ENCODE measurements at regions not wholly inside any gene's neighbourhood (a gene's known extent, or its start where the extent isn't known, plus 50 kb on each side); places are given as distances from the start of the nearest gene placed in this dataset.

DNA sequence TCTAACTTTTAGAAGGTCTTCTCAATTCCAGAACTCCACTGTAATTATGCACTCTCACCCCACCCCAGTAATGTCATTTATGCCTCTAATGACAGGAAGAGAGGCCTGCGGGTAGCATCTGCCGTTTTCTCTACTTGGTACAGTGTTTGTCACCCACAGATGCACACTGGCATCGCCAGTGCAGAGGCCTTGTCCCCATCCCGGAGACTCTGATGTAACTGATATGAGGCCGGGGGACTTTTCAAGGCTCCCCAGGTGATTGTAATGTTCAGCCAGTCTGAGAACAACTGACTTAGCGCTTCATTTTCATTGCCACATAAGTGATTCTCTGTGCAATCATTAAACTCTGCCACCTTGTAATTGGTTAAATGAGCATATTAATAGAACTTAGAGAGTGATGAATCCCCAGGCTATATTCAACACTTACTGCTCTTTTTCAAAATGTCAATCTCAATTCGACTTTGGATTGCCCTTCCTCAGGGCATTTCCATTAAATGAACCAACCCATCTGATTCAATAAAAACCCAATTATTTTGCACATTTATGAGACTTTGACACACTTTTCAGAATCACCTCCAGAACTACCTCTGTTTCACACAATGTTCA is 113.2 kb downstream of the HERPUD2 start:
- no peak overlapping the region for H3K4me3 ChIP-seq (ENCODE audit: low read depth, low read length)
- TF ChIP-seq, protein P1, sequence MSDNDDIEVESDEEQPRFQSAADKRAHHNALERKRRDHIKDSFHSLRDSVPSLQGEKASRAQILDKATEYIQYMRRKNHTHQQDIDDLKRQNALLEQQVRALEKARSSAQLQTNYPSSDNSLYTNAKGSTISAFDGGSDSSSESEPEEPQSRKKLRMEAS (IDR thresholded peaks at IDR 0.05; ENCODE audit: low read depth, low read length) = no peak
- TF ChIP-seq, protein P2, sequence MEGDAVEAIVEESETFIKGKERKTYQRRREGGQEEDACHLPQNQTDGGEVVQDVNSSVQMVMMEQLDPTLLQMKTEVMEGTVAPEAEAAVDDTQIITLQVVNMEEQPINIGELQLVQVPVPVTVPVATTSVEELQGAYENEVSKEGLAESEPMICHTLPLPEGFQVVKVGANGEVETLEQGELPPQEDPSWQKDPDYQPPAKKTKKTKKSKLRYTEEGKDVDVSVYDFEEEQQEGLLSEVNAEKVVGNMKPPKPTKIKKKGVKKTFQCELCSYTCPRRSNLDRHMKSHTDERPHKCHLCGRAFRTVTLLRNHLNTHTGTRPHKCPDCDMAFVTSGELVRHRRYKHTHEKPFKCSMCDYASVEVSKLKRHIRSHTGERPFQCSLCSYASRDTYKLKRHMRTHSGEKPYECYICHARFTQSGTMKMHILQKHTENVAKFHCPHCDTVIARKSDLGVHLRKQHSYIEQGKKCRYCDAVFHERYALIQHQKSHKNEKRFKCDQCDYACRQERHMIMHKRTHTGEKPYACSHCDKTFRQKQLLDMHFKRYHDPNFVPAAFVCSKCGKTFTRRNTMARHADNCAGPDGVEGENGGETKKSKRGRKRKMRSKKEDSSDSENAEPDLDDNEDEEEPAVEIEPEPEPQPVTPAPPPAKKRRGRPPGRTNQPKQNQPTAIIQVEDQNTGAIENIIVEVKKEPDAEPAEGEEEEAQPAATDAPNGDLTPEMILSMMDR (IDR thresholded peaks at IDR 0.05; ENCODE audit: low read depth, low read length) = no peak
- TF ChIP-seq POLR2A (IDR thresholded peaks at IDR 0.05; ENCODE audit: extremely low read depth, insufficient read length) (no peak), MYC (IDR thresholded peaks at IDR 0.05; ENCODE audit: low read depth, low read length) (no peak)
- DNase-seq (ENCODE audit: low read depth) = no peak

DNA sequence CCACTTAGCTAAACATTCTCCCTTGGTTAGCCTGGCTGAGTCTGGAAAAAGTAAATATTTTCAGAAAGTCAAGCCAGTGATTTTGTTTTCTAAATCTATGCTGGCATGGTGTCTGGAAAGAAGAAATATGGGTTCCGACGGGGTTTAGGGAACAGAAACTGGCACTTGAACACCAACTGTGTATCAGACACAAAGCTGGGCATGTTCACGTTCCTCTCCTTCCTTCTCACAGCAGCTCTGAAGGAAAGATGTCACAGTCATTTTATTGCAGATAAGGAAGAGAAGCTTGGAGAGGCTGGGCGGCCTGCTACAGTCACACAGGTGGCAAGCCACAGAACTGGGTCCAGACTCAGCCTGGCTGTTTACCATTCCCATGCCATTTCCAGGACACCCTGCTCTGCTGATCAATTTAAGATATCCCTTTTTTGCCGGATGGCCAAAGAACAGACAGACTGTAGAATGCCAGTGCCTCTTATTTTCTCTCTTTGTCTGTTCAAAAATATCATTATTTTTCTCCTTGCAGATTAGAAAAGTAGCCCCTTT is 118.8 kb downstream of the HERPUD2 start:
- no peak overlapping the region for H3K4me3 ChIP-seq (ENCODE audit: low read depth, low read length)
- DNase-seq (ENCODE audit: low read depth) = no peak
- TF ChIP-seq POLR2A (IDR thresholded peaks at IDR 0.05; ENCODE audit: extremely low read depth, insufficient read length) (no peak), MYC (IDR thresholded peaks at IDR 0.05; ENCODE audit: low read depth, low read length) (no peak)
- TF ChIP-seq, protein P2 (IDR thresholded peaks at IDR 0.05; ENCODE audit: low read depth, low read length) = no peak
- TF ChIP-seq, protein P1 (IDR thresholded peaks at IDR 0.05; ENCODE audit: low read depth, low read length) = no peak

DNA sequence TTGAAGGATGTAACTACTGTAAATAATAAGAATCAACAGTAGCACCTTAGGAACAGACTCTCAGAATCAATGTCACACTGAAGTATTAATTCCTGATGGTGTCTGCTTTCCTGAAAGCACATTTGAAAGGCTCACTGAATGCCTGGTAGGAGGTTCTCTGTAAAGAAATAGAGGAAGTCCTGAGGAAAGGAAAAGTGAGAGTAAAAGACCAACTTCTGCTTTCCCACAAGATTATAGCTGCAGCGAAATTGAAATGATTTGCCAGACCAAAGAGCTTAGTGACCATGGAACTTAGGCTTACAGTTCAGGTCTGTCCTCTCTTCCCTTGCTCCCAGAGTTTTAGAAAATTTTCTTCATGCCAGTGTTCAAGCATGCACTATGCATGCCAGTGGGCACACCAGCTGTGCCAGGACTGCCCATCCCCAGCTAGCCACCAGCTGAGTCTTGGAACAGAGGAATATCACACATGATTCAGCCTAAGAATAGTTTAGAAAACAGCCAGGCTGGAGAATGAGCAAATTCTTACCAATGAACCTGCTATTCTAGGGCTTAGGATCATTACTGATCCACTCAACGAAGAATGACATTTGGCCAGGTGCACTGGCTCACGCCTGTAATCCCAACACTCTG is 123.2 kb downstream of the HERPUD2 start:
- H3K4me3 ChIP-seq (ENCODE audit: low read depth, low read length) = no peak overlapping the region
- DNase-seq (ENCODE audit: low read depth) = peak; percentile 67
- TF ChIP-seq, protein P1 (IDR thresholded peaks at IDR 0.05; ENCODE audit: low read depth, low read length) = no peak
- no peak for TF ChIP-seq MYC (IDR thresholded peaks at IDR 0.05; ENCODE audit: low read depth, low read length)
- TF ChIP-seq, protein P2 (IDR thresholded peaks at IDR 0.05; ENCODE audit: low read depth, low read length) = no peak
- TF ChIP-seq POLR2A (IDR thresholded peaks at IDR 0.05; ENCODE audit: extremely low read depth, insufficient read length) = no peak

DNA sequence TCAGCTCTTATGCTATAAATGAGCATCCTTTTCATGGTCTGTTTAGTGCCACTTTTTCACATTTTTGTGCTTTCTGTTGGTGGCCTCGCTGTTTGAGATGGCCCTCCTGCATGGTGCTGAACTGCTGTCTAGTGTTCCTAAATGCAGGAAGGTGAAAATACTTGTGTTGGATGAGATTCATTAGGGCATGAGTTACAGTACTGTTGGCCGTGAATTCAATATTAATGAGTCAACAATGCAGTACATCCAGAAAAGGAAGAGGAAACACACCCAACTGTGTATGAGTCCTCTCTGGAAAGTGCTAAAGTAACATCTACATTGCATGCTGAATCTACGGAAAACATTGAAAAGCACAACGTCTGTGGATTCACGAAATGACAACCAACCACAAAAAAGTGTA is 124.0 kb downstream of the HERPUD2 start:
- H3K4me3 ChIP-seq (ENCODE audit: low read depth, low read length) = no peak overlapping the region
- no peak for TF ChIP-seq MYC (IDR thresholded peaks at IDR 0.05; ENCODE audit: low read depth, low read length)
- TF ChIP-seq POLR2A (IDR thresholded peaks at IDR 0.05; ENCODE audit: extremely low read depth, insufficient read length) = no peak
- TF ChIP-seq, protein P2 (IDR thresholded peaks at IDR 0.05; ENCODE audit: low read depth, low read length) = no peak
- TF ChIP-seq, protein P1 (IDR thresholded peaks at IDR 0.05; ENCODE audit: low read depth, low read length) = no peak
- DNase-seq (ENCODE audit: low read depth) = no peak

DNA sequence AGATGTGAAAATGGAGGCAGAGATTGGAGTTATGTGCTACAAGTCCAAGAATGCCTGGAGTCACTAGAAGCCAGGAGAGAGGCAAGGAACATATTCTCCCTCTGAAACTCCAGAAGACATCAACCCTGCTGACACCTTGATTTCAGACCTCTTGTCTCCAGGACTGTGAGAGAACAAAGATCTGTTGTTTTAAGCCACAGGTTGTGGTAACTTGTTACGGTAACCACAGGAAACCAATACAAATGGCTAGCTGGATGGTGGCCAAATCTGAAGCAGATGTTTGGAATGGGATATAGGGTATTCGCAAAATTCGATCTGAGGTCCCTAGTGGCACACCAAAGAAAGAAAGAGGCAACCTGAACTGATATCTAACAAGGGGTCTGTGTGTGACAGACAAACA is 129.0 kb downstream of the HERPUD2 start:
- no peak overlapping the region for H3K4me3 ChIP-seq (ENCODE audit: low read depth, low read length)
- TF ChIP-seq MYC (IDR thresholded peaks at IDR 0.05; ENCODE audit: low read depth, low read length) (no peak), POLR2A (IDR thresholded peaks at IDR 0.05; ENCODE audit: extremely low read depth, insufficient read length) (no peak)
- TF ChIP-seq, protein P1 (IDR thresholded peaks at IDR 0.05; ENCODE audit: low read depth, low read length) = no peak
- TF ChIP-seq, protein P2 (IDR thresholded peaks at IDR 0.05; ENCODE audit: low read depth, low read length) = no peak
- DNase-seq (ENCODE audit: low read depth) = no peak

All from NB4 (cell line).